GM12892 (cell line): ENCODE measurements at regions not wholly inside any gene's neighbourhood (a gene's known extent, or its start where the extent isn't known, plus 50 kb on each side); places are given as distances from the start of the nearest gene placed in this dataset.

ENCODE experiments used
- POLR2A ChIP-seq: IDR thresholded peaks from 2 replicates; pipeline ENCODE4 v1.6.1; 2011; ENCODE audit warnings: low read depth, low read length, control low read depth
- POLR2AphosphoS5 ChIP-seq: IDR thresholded peaks from 2 replicates; pipeline ENCODE4 v1.6.1; 2011; ENCODE audit warnings: low read depth, low read length, control low read depth
- TAF1 ChIP-seq: IDR thresholded peaks from 2 replicates; pipeline ENCODE4 v1.6.1; 2011; ENCODE audit warnings: low read depth, mild to moderate bottlenecking, control low read depth, low read length, borderline replicate concordance

DNA sequence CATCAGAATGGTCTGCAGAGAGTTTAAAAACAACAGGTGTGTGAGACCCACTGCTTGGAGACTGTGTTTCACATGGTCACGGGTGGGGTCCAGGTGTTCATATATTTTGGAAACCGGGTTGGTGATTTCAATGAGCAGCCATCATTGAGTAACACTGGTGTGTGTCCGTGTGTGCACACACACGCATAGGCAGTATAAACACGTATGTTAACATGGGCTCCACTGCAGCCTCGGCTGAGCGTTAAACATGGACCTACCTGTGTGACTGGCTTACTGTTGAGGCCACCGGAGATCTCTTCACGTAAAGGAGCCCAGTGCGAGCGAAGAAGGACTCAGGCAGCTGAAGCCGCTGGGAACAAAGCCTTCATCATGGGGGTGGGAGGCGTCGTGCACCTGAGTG is 56.9 kb upstream of the TLR3 start:
- TF ChIP-seq POLR2A (no peak), POLR2AphosphoS5 (no peak), TAF1 (no peak)
